SK-N-MC (cell line): ENCODE measurements at regions not wholly inside any gene's neighbourhood (a gene's known extent, or its start where the extent isn't known, plus 50 kb on each side); places are given as distances from the start of the nearest gene placed in this dataset.

Experiments used
- EZH2 ChIP-seq: fragments of 200-600 bp; sonication (generic); IDR thresholded peaks from one replicate; pipeline ENCODE4 v1.6.1; 2017; ENCODE audit warnings: antibody characterized with exemption
- FOXP2 ChIP-seq: optimal IDR thresholded peaks from 2 replicates; pipeline ENCODE3; 2011; ENCODE audit warnings: mild to moderate bottlenecking, moderate library complexity; ENCODE audit not compliant: insufficient read depth; ENCODE audit errors: extremely low read length, control extremely low read depth
- POLR2AphosphoS5 ChIP-seq: IDR thresholded peaks from 2 replicates; pipeline ENCODE4 v1.6.1; 2012; ENCODE audit warnings: mild to moderate bottlenecking, low read depth, low read length, borderline replicate concordance

- no peak for TF ChIP-seq EZH2
- no peak for TF ChIP-seq POLR2AphosphoS5
- TF ChIP-seq FOXP2 = no peak
Measured at GRCh38 chr7:116399819-116400218, 99.7 kb upstream of the CAV2 start.
